Right cardiac atrium (tissue), 5 donors: ENCODE measurements at regions not wholly inside any gene's neighbourhood (a gene's known extent, or its start where the extent isn't known, plus 50 kb on each side); places are given as distances from the start of the nearest gene placed in this dataset.

Experiments
- ATAC-seq, 2 donors: fragments of 200-7000 bp; cut with Tn5 transposase; one replicate each; pipeline versions ENCODE4 v1.8.0 to v1.9.1; 2020; ENCODE audit warnings: moderate library complexity in 2 of 2, mild to moderate bottlenecking in 1 of 2
- DNase-seq, 3 donors: peaks; one replicate each; pipeline ENCODE4 v3.0.0-alpha.2; 2020
- H3K27ac ChIP-seq: one replicate; pipeline ENCODE4 v1.5.1; 2013; ENCODE audit warnings: mild to moderate bottlenecking, low read length, control low read depth, moderate library complexity
- H3K27me3 ChIP-seq: one replicate; pipeline ENCODE4 v1.6.1; 2013; ENCODE audit not compliant: control insufficient read depth, insufficient read depth
- H3K4me1 ChIP-seq: one replicate; pipeline ENCODE4 v1.6.1; 2013; ENCODE audit warnings: low read length; ENCODE audit not compliant: control insufficient read depth, insufficient read depth
- H3K4me3 ChIP-seq: one replicate; pipeline ENCODE4 v1.5.1; 2013; ENCODE audit warnings: low read length, control low read depth
- H3K9me3 ChIP-seq: one replicate; pipeline ENCODE4 v1.6.1; 2013; ENCODE audit warnings: low read length; ENCODE audit not compliant: control insufficient read depth
- WGBS: extraction: QIAGEN DNeasy Blood & Tissue Kit; methylation state at CpG from one replicate; pipeline ENCODE4 v1.1.7; 2013; 5-methylcytosine and 5-hydroxymethylcytosine counted together
- intact Hi-C, 4 donors: fragments of 100-400 bp; cut with DNase I; formaldehyde crosslinking; loops; one replicate each; pipeline versions ENCODE4 v1.11.0 to v1.14.0; 2022 to 2023
- donor health status: healthy with polysubstance abuse.
- donor health status: DM: no; HTN: yes; CAD: no.
- donor health status: DM: no; HTN: no; CAD: no.
- donor health status: DM: no; HTN: yes; CAD: no; lungs with severe emphysema.
- donor health status: DM: yes; HTN: yes; CAD: no.

- H3K9me3 ChIP-seq, result no peaks in the 10 kb centered on the region
- WGBS, result 60% methylated on average over 5 of the region's 5 CpGs
- no peak overlapping the region for H3K4me3 ChIP-seq
- H3K27ac ChIP-seq, result peak overlapping the region; percentile 85
- DNase-seq, result no peak
- H3K27me3 ChIP-seq, result no peaks in the 10 kb centered on the region
- no peaks in the 10 kb centered on the region for H3K4me1 ChIP-seq
- ATAC-seq, result peak; percentile 78 to 87
- intact Hi-C loops, result loop anchor here in 2 of 4 donors (10.0 kb wide), 2 partner anchors 54 to 64 kb away; partner anchors contain the start of gene CTIF (in 1 of the 2)
Measured at GRCh38 chr18:48470484-48471180, 61.4 kb upstream of the ZBTB7C start.

- H3K4me1 ChIP-seq, result no peaks in the 10 kb centered on the region
- no peak for DNase-seq
- no peak for ATAC-seq
- no peak overlapping the region for H3K27ac ChIP-seq
- H3K9me3 ChIP-seq, result no peaks in the 10 kb centered on the region
- intact Hi-C loops, result no loop called here
- no peaks in the 10 kb centered on the region for H3K27me3 ChIP-seq
- H3K4me3 ChIP-seq, result no peak overlapping the region
- WGBS, result 80% methylated on average over 2 of the region's 2 CpGs
Measured at GRCh38 chr18:48468151-48468550, 59.0 kb upstream of the ZBTB7C start.

- WGBS, result 93% methylated on average over 6 of the region's 6 CpGs
- H3K4me1 ChIP-seq, result no peaks in the 10 kb centered on the region
- intact Hi-C loops, result no loop called here
- no peaks in the 10 kb centered on the region for H3K9me3 ChIP-seq
- no peak for ATAC-seq
- H3K4me3 ChIP-seq, result no peak overlapping the region
- no peaks in the 10 kb centered on the region for H3K27me3 ChIP-seq
- DNase-seq, result no peak
- H3K27ac ChIP-seq, result no peak overlapping the region
Measured at GRCh38 chr18:48467231-48467630, 58.0 kb upstream of the ZBTB7C start.

- Histone ChIP-seq H3K27me3 (no peaks in the 10 kb centered on the region), H3K27ac (no peak overlapping the region), H3K4me1 (peaks cover 2% of the 10 kb centered on the region), H3K4me3 (no peak overlapping the region), H3K9me3 (no peaks in the 10 kb centered on the region)
- intact Hi-C loops, result no loop called here
- ATAC-seq, result peak; percentile 28 to 60
- no peak for DNase-seq
- WGBS, result 75% methylated on average over 1 of the region's 1 CpG
Measured at GRCh38 chr18:48462510-48462909, 53.3 kb upstream of the ZBTB7C start.

GRCh38 chr18:48460929-48461583 is 51.9 kb upstream of the ZBTB7C start:
- peaks cover 2% of the 10 kb centered on the region for H3K4me1 ChIP-seq
- ATAC-seq (no peak), DNase-seq (no peak)
- intact Hi-C loops, result no loop called here
- H3K4me3 ChIP-seq, result no peak overlapping the region
- H3K9me3 ChIP-seq, result no peaks in the 10 kb centered on the region
- H3K27ac ChIP-seq, result no peak overlapping the region
- no peaks in the 10 kb centered on the region for H3K27me3 ChIP-seq
- WGBS, result 90% methylated on average over 3 of the region's 3 CpGs

- H3K4me3 ChIP-seq, result no peak overlapping the region
- no peaks in the 10 kb centered on the region for H3K9me3 ChIP-seq
- 66% methylated on average over 1 of the region's 1 CpG for WGBS
- ATAC-seq (no peak), DNase-seq (no peak)
- intact Hi-C loops, result no loop called here
- H3K4me1 ChIP-seq, result peaks cover 2% of the 10 kb centered on the region
- H3K27ac ChIP-seq, result no peak overlapping the region
- no peaks in the 10 kb centered on the region for H3K27me3 ChIP-seq
Measured at GRCh38 chr18:48459465-48459864, 50.3 kb upstream of the ZBTB7C start.

GRCh38 chr18:48459016-48459415 is 49.8 kb upstream of the ZBTB7C start:
- H3K4me3 ChIP-seq, result no peak overlapping the region
- intact Hi-C loops, result no loop called here
- peaks cover 2% of the 10 kb centered on the region for H3K4me1 ChIP-seq
- H3K27me3 ChIP-seq, result no peaks in the 10 kb centered on the region
- no peak for ATAC-seq
- H3K27ac ChIP-seq, result no peak overlapping the region
- no peaks in the 10 kb centered on the region for H3K9me3 ChIP-seq
- no peak for DNase-seq
